SW 1271 (cell line): ENCODE measurements at regions not wholly inside any gene's neighbourhood (a gene's known extent, or its start where the extent isn't known, plus 50 kb on each side); places are given as distances from the start of the nearest gene placed in this dataset.

ENCODE experiments used
- DNase-seq, 2 experiments: peaks; one replicate each; lab custom pipeline; 2025; lab: John Stamatoyannopoulos, UW

DNA sequence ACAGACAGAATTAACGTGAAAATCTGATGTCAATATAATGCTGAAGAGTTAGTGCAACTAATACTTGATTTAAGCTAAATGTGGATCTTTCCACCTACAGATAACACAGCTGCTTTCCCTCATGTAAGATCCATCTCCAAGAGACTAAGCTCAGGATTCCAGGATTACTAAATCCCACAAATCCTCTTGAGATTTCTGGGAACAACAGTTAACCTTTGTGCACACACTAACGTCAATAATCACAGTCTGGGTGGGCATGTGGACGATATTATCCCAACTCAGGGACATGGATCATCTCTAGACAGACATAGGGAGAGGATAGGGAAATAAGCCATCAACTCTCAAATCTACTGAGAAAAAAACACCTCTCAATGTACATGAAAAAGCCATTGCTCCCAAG, 432.6 kb downstream of the SATB2 start:
- no peak for DNase-seq

DNA sequence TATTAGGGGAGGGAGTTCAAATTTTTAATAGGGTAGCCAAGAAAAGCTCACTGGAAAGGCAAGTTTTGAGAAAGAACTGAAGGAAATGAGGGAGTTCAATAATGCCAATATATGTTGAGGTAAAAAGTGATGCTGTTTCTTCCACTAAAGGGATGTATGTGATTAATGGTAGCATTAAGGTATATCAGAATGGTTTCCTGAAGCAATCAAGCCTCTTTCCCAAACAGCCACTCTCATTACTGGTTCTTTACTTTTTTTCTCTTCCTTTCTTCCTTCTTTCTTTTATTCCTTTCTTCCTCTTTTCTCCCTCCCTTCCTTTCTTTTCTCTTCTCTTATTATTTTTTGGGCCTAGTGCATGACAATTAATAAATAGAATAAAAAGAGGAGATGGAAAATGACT, 433.5 kb downstream of the SATB2 start:
- no peak for DNase-seq

DNA sequence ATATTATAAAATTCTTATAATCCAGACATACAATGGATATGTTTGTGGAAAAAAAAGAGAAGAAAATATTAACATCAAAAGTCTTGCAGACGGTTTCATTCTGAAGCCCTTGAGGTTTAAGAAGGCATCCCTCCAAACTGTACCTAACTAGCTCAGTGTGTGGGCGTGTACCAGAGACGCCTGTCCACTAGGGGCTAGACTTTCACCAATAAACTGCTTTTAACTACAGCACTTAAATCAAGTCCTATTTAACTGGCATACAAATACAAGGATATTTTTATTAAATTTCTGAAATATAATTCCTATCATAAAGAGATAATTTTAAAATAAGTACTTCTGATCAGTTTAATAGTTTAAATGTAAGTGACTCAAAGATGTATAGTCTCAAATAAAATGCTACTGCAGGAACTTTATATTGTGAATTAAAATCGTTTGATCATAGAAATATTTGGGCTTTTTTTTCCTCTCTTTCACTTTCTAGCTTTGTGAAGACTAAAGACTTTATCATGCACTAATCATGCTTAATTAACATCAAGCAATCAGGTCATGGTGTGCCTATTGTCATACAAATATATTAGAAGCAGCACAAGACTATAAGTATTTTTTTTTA, 437.7 kb downstream of the SATB2 start:
- peak; percentile 1 to 36 for DNase-seq

DNA sequence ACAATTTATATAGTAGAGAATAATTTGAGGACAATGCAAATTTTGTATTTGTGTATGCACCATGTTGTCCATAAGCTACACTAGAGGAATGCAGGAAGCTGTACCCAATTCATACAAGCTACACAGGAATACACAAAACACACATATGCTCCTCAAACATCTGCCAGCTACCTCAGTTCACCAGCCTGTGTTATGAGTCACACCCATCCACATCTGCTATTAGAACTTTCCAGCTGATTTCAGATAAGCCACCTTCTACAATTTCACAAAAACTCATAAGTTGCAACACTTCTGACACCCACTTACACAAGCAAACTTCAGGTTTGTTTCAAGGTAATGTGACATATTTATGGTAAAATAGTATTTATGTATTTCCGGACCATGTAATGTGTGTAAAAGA, 438.9 kb downstream of the SATB2 start:
- no peak for DNase-seq

DNA sequence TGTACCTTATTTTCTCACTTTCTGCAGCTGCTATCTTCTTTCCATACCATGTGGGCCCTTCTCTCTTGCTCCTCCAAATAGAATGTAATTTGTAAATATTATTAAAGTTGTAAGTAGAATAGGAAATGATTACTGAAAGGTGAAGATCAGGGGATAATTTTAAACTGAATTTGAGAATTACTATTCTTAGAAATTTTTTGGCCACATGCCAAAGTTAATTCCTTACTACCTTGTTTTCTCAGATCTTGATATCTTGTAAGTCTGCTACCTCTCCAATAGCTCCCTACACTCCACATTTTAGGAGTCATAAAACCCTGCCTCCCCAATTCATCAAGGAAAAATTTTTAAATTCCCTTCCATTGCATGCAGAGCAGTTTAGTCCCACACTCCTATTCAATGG, 442.7 kb downstream of the SATB2 start:
- DNase-seq: no peak

DNA sequence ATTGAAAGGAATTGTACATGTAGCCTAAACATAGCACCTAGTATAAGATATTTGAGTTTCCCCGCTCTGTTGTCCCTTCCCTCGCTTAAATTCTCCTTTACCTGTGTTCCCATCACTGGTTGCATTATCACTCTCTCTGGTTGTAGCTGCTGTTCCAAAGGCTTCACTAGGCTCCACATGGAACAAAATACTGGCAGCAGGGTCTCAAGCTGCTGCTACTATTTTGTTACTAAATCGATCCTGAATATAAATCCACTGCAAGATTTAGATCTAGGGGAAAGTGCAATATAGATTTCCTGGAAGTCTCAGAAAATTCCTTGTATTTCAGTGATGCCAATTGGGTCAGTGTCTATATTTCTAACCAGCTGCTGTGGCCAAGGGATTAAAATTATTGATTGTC, 443.5 kb downstream of the SATB2 start:
- DNase-seq: no peak

DNA sequence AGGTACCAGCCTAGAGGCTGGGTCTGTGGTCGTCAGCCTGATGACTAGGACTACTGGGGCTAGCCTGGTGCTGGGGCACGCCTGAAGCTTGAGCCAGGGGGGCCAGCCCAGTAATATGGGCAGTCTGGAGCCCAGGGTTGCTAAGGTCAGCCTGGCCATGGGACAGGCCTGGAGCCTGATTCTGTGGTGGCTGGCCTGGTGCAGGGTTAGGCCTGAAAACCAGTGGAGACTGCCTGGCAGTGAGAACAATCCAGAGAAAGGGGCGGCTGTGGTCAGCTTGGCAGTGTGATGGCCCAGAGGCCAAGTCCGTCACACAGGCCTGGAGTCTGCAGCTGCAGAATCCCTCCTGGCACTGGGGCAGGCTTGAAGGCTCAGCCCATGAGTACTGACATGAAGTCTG, 445.8 kb downstream of the SATB2 start:
- DNase-seq: no peak

DNA sequence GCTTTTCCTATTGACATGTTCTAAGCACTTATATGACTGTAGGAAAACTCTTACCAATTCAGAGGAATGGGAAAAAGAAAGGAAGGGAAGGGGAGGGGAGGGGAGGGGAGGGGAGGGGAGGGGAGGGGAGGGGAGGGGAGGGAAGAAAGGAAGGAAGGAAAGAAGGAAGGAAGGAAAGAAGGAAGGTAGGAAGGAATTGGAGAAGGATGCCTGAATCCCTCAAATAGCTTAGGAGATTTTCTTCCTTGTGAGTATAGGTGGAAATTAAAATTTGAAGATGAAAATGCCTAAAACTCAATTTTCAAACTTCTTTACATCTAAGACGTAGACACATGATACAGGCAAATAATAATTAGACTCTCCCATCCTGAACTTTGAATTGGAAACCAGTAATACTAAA, 463.1 kb downstream of the SATB2 start:
- no peak for DNase-seq

DNA sequence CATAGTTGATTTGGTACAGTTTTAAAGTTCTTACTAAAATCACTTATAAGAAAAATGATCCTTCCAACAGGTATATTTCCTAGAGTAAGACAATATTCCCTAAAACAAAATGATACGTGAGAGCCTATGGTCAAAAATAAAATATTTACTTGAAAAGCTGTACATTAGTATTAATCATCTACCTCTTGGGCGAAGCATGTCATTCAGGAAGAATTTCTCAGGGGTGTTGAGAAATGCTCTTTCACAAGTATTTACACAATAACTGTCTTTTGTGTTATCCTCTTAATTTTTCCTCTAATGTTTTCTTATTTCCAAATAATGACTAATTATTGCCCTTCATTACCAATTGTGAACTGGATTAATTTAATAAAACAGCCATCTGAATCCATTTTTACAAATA, 466.3 kb downstream of the SATB2 start:
- DNase-seq: no peak

DNA sequence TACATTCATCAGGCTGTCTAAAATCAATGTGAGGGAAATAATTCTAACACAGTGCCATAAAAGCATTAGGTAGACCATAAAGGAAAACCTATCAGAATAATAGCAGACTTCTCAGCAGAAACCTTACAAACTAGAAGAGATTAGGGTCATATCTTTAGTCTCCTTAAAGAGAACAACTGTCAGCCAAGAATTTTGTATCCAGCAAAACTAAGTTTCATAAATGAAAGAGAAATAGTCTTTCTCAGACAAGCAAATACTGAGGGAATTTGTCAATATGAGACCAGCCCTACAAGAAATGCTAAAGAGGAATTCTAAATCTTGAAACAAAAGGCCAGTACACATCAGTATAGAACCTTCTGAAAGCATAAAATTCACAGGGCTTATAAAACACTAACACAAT, 482.0 kb downstream of the SATB2 start:
- DNase-seq: no peak

DNA sequence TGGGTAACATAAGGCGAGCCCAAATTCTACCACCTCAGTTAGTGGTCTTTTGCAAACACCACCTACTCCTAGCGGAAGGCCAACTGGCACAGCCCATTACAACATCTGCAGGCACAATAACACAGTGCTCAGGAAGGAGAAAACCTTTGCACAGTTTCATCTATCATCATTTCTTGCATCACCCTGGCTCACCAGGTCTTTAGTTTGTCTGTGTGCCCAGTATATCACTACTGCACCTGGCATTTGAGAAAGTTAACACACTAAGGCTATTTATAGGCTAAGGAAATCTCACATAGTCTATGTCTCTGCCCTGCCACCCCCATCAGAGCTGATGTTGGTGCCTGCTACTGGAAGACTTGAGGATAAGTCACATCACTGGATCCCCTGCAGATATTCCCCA, 484.0 kb downstream of the SATB2 start:
- no peak for DNase-seq

DNA sequence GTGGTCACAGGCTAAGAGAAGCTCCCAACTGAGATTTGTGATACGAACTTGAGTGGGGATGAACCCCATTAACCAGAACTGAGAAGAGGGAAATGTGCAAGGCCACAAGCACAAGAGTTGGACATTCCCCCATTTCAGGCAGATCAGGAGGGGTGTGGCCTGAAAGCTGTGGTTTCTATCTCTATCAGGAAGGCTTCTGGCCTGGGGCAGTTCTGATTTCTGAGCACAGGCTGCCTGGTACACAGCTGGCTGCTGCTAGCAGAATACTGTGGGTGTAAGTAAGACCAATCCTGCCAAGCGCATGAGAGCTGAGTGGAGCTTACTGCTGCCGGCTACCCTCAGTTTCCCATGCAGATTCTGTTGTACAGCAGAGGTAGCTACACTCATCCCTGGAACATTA, 484.6 kb downstream of the SATB2 start:
- DNase-seq: no peak

DNA sequence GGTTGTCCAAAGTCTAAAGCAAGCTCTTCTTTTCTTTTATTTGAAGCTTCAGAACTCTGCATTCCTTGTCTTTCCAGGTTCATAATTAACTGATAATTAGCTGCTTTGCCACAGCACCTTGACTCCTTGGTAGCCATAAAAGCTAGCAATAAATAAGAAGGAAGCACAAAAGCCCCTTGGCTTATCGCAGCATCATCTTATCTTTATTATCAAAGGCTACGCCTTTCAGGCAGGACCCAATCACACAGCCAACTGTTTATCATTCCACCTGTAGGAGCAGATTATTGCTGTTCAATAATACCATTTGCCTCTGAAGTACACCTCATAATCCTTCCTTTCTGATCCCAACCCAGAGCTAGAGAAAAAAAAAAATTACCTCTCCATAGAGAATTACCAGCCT, 489.2 kb downstream of the SATB2 start:
- DNase-seq: no peak

DNA sequence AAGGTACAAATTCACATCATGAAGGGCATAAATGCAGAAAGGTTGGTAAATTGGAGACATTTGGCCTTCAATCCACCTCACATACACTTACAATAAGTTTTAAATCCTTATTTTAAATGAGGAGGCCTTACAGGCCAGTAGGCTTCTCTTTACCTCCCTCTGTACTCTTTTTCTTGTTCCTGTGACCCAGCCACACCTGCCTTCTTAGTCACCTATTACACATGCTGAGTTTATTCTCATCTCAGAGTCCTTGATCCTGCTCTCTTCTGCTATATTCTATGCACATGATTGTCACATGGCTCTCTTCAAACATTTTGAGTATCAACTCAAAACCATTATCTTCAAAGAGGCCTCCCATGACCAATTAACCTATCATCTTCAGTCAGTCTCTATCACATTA, 491.5 kb downstream of the SATB2 start:
- DNase-seq: no peak

DNA sequence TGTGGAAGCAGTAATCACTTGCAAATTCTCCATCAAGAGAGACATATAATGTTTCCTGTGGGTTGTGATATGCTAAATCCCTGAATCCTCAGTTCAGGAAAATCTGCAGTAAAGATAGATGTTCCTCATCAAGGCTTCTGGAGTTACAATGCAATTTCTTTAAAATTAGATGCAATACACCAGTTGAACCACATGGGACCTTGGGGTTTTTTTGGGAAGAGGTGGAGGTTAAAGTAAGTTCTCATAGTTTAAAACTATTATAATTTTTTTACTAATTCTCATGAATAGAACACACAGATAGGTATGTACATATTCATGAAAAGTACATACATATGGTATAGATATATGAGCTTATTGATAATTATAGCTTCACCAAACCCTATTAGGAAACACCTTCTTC, 496.2 kb downstream of the SATB2 start:
- no peak for DNase-seq

DNA sequence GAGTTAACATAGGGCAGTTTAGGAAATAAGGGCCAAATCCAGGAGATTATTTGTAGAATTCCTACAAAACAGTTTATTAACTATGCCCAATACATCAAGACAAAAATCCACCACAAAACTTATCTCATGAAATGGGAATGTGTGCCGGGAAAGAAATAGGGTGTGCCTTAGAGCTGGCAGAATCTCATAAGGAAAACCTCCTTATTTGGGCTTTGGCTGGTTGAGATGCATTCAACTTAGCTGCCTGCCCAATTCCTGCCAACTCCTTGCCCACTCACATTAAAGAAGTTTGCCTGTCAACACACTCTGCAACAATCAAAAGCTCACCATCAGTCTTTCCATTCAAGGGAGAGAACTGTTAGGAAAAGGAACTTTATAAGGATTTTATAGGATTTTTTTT, 500.6 kb downstream of the SATB2 start:
- DNase-seq: no peak

DNA sequence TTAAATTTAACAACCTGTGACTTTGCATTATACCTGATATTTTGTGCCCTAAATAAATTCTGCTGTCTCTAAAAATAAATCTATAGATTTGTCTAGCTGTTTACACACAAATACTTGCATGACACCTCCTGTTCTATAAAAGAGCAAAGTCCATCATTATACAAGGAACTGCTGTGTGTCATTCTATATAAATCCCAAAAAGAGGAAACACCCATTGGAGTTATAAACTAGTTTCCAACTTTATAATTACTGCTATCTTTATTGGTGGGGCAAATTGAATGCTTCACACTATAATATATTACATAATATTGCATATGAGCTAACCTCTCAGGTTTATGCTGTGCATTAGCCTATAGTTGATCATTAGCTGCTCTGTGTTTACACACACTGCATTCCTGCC, 504.4 kb downstream of the SATB2 start:
- DNase-seq: no peak

DNA sequence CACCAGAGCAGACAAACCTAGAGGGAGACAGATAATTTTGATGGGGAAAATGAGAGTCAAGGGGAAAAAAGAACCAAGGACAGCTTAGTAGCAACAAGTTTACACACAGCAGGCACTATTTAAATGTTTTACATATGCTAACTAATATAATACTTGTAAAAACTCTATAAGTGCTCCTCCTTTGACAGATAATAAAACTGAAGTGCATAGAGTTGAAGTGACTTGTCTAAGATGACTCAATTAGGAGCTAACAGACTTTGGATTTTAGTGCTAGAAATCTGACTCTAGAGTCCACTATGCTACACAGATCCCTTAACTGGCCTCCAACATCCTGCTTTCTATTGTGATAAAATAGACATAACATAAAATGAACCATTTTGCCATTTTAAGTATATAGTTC, 506.9 kb downstream of the SATB2 start:
- DNase-seq: no peak

DNA sequence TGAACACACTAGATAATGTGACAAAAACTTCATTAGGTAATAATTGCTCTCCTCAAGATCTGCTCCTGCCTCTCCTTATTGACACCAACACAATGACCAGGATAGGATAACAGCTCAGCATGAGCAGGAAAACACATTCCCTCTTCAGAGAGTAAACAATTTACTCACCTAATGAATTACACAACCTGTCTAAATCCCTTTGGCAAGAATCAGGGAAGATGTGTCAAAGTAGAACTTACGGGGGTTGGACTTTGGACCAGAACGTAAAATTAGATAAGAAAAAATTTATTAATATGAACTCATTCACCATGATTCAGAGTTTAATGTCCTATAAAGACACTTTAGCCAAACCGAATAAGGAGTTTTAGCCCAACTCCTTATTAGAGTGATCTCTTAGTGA, 512.2 kb downstream of the SATB2 start:
- DNase-seq: no peak

DNA sequence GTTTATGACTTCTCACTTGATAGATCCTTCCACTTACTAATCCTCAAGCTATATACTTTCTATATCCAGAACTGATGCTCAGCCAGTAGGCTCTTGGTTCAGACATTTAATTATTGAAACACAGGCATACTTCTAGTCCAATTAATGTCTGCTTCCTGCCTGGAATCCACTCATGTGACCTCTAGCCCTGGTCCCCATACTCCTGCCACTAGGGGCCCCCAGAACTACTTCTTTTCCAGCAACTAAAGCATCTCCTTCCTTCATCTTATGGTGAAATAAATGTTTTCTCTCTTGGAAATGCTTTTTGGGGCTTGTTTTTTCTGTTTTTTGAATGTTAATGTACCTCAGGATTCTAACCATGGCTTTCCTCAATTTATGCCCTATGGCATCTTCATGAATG, 527.6 kb downstream of the SATB2 start:
- DNase-seq: no peak

DNA sequence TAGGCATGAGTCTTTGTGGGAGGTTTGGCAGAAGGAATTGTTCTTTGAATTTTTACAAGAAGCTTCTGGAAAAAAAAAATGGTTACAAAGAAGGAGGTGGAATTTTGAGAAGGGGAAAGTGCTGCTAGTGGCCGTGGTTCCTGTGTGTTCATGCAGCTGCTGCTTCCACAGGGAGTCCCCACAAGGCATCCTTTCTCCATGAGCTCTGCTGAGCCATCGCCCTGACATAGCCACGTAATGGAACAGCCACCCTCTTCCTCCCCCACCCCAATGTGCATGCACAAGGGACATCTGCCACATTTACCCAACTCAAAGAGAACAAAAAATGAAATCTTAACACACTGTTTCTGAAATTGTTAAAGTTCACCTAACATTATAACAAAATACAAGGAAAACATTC, 529.7 kb downstream of the SATB2 start:
- DNase-seq: no peak

DNA sequence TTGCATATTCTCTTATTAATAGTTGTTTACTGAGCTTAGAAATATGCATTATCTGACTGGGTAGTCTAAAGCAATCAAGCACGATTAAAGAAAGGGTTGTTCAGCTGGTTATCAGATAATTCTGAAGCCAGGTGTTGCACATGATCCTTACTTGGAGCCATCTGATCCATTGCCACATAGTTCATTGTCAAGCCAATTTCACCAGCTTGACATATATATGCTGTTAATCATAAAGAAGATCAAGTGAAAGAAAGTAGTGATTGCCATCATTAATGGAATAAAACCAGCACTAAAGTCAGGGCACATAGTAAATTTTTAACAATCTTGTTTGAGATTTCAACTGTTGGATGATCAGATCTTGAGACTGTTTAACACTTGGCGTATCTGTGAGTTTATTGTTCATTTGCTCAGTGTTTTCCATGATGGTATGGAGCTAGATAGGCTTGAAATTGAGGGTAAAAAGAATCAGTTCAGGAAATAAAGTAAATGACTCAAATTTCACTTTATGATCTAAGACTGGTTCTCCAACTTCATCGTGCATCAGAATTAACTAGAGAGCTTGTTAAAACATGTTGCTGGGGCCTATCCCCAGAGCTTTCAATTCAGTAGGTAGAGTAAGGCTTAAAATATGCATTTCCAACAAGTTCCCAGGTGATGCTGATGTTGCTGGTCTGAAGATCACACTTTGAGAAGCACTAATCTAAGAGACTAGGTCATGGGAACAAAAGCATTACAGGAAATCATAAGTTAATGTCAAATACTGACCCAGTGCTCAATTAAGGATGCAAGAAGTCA, 539.6 kb downstream of the SATB2 start:
- DNase-seq: no peak

DNA sequence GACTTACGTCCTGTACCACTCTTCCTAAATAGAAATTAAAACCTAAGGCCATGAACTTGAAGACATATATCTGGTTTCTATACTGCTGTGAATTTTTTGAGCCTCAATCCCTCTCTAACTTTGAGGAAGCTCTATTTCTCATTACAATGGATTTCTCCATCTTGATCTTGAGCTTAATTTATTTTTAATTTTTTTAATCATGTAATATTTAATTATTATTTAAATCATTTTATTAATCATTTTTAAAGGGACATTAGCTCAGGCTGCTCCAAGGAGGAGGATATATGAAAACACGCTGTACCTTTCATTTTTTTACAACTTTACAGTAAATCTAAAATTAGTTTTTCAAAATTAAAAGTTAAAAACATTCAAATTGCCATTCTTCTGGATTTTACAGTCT, 540.5 kb downstream of the SATB2 start:
- DNase-seq: no peak

DNA sequence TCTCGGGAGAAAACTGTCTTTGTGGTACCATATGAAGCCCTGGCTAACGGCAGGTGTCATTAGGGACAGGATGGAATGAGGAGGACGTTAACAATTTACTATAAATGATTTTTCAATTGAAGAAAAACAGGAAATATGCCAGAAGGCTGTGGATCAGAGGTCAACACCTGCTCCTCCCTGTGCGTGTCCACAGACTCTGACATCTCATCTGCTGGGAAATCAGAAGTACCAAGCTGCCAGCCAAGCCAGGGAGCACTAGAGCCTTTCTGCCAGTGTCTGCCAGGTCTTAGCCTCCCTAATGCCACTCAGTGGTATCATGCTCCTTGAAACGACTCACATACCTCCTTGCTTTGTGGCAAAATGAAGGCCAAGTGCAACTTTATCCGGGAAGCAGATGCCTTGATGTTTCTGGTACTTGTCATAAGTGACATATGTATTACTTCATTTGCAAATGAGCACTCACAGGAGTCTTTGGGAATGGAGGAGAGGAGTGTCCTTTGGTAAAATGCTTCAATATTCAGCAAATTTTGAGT, 541.1 kb downstream of the SATB2 start:
- DNase-seq: no peak
